ENCODE measurements at regions not wholly inside any gene's neighbourhood (a gene's known extent, or its start where the extent isn't known, plus 50 kb on each side); places are given as distances from the start of the nearest gene placed in this dataset.

- Histone ChIP-seq H3K36me3 (no peaks in the 10 kb centered on the region), H3K4me1 (peaks cover 34 to 53% (median 43%) of the 10 kb centered on the region in 9 donors), H3K4me3 (no peak overlapping the region), H3K27me3 (no peaks in the 10 kb centered on the region), H3K27ac (peak overlapping the region in 5 of 10 donors; percentile 18 to 67 (median 44)), H3K9me3 (no peaks in the 10 kb centered on the region)
- WGBS, 2 donors, result 78 to 85% methylated on average over 3 of the region's 3 CpGs
- TF ChIP-seq CTCF (IDR thresholded peaks at IDR 0.05), result no peak
- no peak for DNase-seq
- no peak for ATAC-seq
- intact Hi-C loops (cut with DNase I), result loop anchor here in 6 of 10 donors (5.0 to 10.0 kb wide), 5 partner anchors 75 to 148 kb away; no protein-coding TSS in a partner anchor
Observed at GRCh38 chr11:130526846-130527245, 78.4 kb downstream of the ADAMTS15 start.

GRCh38 chr11:130527636-130528297, 79.3 kb downstream of the ADAMTS15 start:
- WGBS, 2 donors, result 24 to 27% methylated on average over 5 of the region's 5 CpGs
- H3K36me3 ChIP-seq, result no peaks in the 10 kb centered on the region
- peak; percentile 31 to 55 for DNase-seq
- peak overlapping the region in 8 of 10 donors; percentile 36 to 76 (median 51) for H3K27ac ChIP-seq
- no peak overlapping the region for H3K4me3 ChIP-seq
- TF ChIP-seq CTCF (IDR thresholded peaks at IDR 0.05), result no peak
- intact Hi-C loops (cut with DNase I), result loop anchor here in 6 of 10 donors (5.0 to 10.0 kb wide), 5 partner anchors 75 to 147 kb away; no protein-coding TSS in a partner anchor
- peak; percentile 40 to 78 (median 69) for ATAC-seq
- peaks cover 27 to 45% (median 36%) of the 10 kb centered on the region in 9 donors for H3K4me1 ChIP-seq
- no peaks in the 10 kb centered on the region for H3K9me3 ChIP-seq
- no peaks in the 10 kb centered on the region for H3K27me3 ChIP-seq

- TF ChIP-seq CTCF (IDR thresholded peaks at IDR 0.05), result no peak
- Histone ChIP-seq H3K36me3 (no peaks in the 10 kb centered on the region), H3K9me3 (no peaks in the 10 kb centered on the region), H3K27ac (peak overlapping the region in 8 of 10 donors; percentile 5 to 76 (median 46)), H3K27me3 (no peaks in the 10 kb centered on the region), H3K4me1 (peaks cover 21 to 37% (median 28%) of the 10 kb centered on the region in 9 donors), H3K4me3 (no peak overlapping the region)
- intact Hi-C loops (cut with DNase I), result loop anchor here in 6 of 10 donors (5.0 to 10.0 kb wide), 5 partner anchors 76 to 146 kb away; no protein-coding TSS in a partner anchor
- peak in 7 of 8 donors; percentile 58 to 93 (median 85) for ATAC-seq
- DNase-seq, result peak in 1 of 2 donors; percentile 51
- WGBS, 2 donors, result 57 to 67% methylated on average over 16 of the region's 16 CpGs
Observed at GRCh38 chr11:130528298-130529261, 80.1 kb downstream of the ADAMTS15 start.

- TF ChIP-seq CTCF (IDR thresholded peaks at IDR 0.05), result no peak
- Histone ChIP-seq H3K4me1 (peaks cover 17 to 30% (median 24%) of the 10 kb centered on the region in 9 donors), H3K4me3 (no peak overlapping the region), H3K27ac (peak overlapping the region in 5 of 10 donors; percentile 1 to 76 (median 49)), H3K27me3 (no peaks in the 10 kb centered on the region), H3K9me3 (no peaks in the 10 kb centered on the region), H3K36me3 (no peaks in the 10 kb centered on the region)
- ATAC-seq (no peak), DNase-seq (no peak)
- 73 to 94% methylated on average over 5 of the region's 5 CpGs for WGBS, 2 donors
- intact Hi-C loops (cut with DNase I), result loop anchor here in 6 of 10 donors (5.0 to 10.0 kb wide), 5 partner anchors 77 to 145 kb away; no protein-coding TSS in a partner anchor
Observed at GRCh38 chr11:130529366-130529765, 80.9 kb downstream of the ADAMTS15 start.

All from heart right ventricle (tissue), 16 donors.